ENCODE measurements at regions not wholly inside any gene's neighbourhood (a gene's known extent, or its start where the extent isn't known, plus 50 kb on each side); places are given as distances from the start of the nearest gene placed in this dataset.

DNA sequence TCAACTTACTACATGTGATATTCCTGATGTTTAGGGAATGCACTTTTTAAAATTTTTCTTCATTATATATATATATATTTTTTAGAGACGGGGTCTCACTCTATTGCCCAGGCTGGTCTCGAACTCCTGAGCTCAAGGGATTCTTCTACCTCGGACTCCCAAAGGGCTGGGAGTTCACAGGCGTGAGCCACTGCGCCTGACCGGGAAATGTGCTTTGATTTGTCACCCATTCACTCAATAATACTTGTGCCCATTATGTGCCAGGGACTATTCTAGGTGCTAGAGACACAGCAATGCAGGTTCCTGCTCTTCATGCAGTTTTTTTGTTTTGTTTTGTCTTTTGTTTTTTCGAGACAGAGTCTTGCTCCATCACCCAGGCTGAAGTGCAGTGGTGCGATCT lies 56.1 kb upstream of the INCENP start:
- Histone ChIP-seq H3K36me3 (no peaks in the 10 kb centered on the region), H3K4me3 (no peak overlapping the region), H3K27ac (no peak overlapping the region), H3K4me1 (no peaks in the 10 kb centered on the region), H3K9me3 (no peaks in the 10 kb centered on the region), H3K27me3 (ENCODE audit: low read depth) (no peaks in the 10 kb centered on the region)
- intact Hi-C loops (cut with DNase I), result no loop called here
- no peak for ATAC-seq
- TF ChIP-seq, protein P1, sequence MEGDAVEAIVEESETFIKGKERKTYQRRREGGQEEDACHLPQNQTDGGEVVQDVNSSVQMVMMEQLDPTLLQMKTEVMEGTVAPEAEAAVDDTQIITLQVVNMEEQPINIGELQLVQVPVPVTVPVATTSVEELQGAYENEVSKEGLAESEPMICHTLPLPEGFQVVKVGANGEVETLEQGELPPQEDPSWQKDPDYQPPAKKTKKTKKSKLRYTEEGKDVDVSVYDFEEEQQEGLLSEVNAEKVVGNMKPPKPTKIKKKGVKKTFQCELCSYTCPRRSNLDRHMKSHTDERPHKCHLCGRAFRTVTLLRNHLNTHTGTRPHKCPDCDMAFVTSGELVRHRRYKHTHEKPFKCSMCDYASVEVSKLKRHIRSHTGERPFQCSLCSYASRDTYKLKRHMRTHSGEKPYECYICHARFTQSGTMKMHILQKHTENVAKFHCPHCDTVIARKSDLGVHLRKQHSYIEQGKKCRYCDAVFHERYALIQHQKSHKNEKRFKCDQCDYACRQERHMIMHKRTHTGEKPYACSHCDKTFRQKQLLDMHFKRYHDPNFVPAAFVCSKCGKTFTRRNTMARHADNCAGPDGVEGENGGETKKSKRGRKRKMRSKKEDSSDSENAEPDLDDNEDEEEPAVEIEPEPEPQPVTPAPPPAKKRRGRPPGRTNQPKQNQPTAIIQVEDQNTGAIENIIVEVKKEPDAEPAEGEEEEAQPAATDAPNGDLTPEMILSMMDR (IDR thresholded peaks at IDR 0.05), result no peak
- no peak for DNase-seq

GRCh38 chr11:62064221-62064620 lies 59.6 kb upstream of the INCENP start:
- no peaks in the 10 kb centered on the region for H3K27me3 ChIP-seq (ENCODE audit: low read depth)
- no peak for ATAC-seq
- no peaks in the 10 kb centered on the region for H3K4me1 ChIP-seq
- no peak overlapping the region for H3K27ac ChIP-seq
- DNase-seq, result no peak
- no peaks in the 10 kb centered on the region for H3K9me3 ChIP-seq
- intact Hi-C loops (cut with DNase I), result no loop called here
- H3K36me3 ChIP-seq, result no peaks in the 10 kb centered on the region
- H3K4me3 ChIP-seq, result no peak overlapping the region
- TF ChIP-seq, protein P1 (IDR thresholded peaks at IDR 0.05), result no peak

- Histone ChIP-seq H3K27ac (no peak overlapping the region), H3K4me1 (no peaks in the 10 kb centered on the region), H3K36me3 (no peaks in the 10 kb centered on the region), H3K4me3 (no peak overlapping the region), H3K9me3 (no peaks in the 10 kb centered on the region), H3K27me3 (ENCODE audit: low read depth) (no peaks in the 10 kb centered on the region)
- ATAC-seq (no peak), DNase-seq (no peak)
- intact Hi-C loops (cut with DNase I), result no loop called here
- TF ChIP-seq, protein P1 (IDR thresholded peaks at IDR 0.05), result no peak
Observed at GRCh38 chr11:62062223-62062861, 61.5 kb upstream of the INCENP start.

GRCh38 chr11:62061356-62062222 lies 62.2 kb upstream of the INCENP start:
- Histone ChIP-seq H3K4me1 (no peaks in the 10 kb centered on the region), H3K36me3 (no peaks in the 10 kb centered on the region), H3K4me3 (no peak overlapping the region), H3K27ac (no peak overlapping the region), H3K9me3 (no peaks in the 10 kb centered on the region), H3K27me3 (ENCODE audit: low read depth) (no peaks in the 10 kb centered on the region)
- intact Hi-C loops (cut with DNase I), result no loop called here
- ATAC-seq (no peak), DNase-seq (no peak)
- TF ChIP-seq, protein P1 (IDR thresholded peaks at IDR 0.05), result no peak

- H3K27me3 ChIP-seq (ENCODE audit: low read depth), result no peaks in the 10 kb centered on the region
- intact Hi-C loops (cut with DNase I), result no loop called here
- no peaks in the 10 kb centered on the region for H3K36me3 ChIP-seq
- TF ChIP-seq, protein P1 (IDR thresholded peaks at IDR 0.05), result no peak
- H3K9me3 ChIP-seq, result no peaks in the 10 kb centered on the region
- H3K27ac ChIP-seq, result no peak overlapping the region
- ATAC-seq, result no peak
- no peak overlapping the region for H3K4me3 ChIP-seq
- H3K4me1 ChIP-seq, result no peaks in the 10 kb centered on the region
- DNase-seq, result no peak
Observed at GRCh38 chr11:62057069-62057468, 66.7 kb upstream of the INCENP start.

All from lower lobe of right lung (tissue), 2 donors.